Right ventricle myocardium superior (tissue), 1 donor: ENCODE measurements at regions not wholly inside any gene's neighbourhood (a gene's known extent, or its start where the extent isn't known, plus 50 kb on each side); places are given as distances from the start of the nearest gene placed in this dataset.
A peak's percentile ranks its signal among the peaks of the same experiment; 100 is the strongest.
"Not testable (repeated sequence)": the region's sequence is repeated elsewhere in the genome, so short reads cannot be mapped to it uniquely, and the experiment has no call there.

Experiments
- ATAC-seq: fragments of 200-7000 bp; cut with Tn5 transposase; one replicate; pipeline ENCODE4 v1.9.1; 2020; ENCODE audit warnings: mild to moderate bottlenecking; ENCODE audit not compliant: poor library complexity
- DNase-seq: peaks from one replicate; pipeline ENCODE4 v3.0.0-alpha.2; 2020
- intact Hi-C: fragments of 100-400 bp; cut with DNase I; formaldehyde crosslinking; loops from one replicate; pipeline ENCODE4 v1.11.2; 2022
- donor health status: DM: no; HTN: yes; CAD: no; lungs with severe emphysema.

DNA sequence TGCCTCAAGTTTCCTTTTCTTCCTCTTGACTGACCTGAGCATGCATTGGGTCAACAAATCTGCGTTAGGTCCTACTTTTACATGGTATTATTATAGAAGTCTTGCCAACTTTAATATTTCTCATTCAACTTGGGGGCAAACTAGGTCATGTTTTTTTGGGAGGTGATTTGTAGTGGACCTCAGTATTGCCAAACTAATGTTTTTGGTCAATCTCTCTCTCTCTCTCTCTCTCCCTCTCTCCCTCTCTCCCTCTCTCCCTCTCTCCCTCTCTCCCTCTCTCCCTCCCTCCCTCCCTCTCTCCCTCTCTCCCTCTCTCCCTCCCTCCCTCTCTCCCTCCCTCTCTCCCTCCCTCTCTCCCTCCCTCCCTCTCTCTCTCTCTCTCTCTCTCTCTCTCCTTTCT is 848.9 kb downstream of the MCTP2 start:
- DNase-seq, intact Hi-C loops, ATAC-seq: not testable (repeated sequence)

- no peak for ATAC-seq
- intact Hi-C loops: no loop called here
Measured at GRCh38 chr15:95085056-95085455, 853.7 kb downstream of the MCTP2 start.

DNA sequence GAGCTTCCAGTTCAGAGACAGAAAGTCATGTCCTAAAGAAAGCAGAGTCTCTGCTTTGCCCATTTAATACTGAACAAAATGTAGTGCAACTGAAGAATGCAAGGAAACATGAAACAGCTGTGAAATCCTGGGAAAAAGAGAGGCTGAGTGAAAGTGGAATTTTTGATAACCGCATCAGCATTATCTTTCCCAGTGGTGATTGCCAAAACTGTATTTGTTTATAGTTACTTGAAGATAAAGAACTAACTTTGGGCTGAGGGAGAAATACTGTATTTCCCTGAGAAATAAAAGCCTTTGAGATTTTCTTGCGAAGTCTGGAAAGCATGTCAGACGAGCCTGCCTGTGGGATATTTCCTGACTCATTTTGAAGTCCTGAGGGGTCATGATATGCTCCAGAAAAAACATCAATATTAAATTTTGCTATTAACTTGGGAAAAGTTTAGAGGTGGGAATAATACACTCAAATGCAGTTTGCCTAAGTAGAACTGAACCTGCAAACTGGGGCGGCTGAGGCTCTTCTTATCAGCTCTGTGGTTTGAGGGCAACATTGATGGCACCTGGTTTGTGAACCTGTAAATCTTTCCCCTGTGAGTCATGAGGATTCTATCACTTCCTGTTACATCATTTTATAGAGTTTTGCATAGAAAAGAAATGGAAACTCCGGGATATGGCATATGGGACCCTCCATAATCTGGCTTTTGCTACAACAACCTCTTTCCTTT is 855.3 kb downstream of the MCTP2 start:
- intact Hi-C loops: no loop called here
- no peak for DNase-seq
- ATAC-seq: peak; percentile 46

More at GRCh38 chr15:95085056-95085455, 853.7 kb downstream of the MCTP2 start:
- DNase-seq: no peak

GRCh38 chr15:95087253-95087609 is 855.9 kb downstream of the MCTP2 start:
- DNase-seq (no peak), ATAC-seq (no peak)
- intact Hi-C loops: no loop called here

- DNase-seq (no peak), ATAC-seq (no peak)
- intact Hi-C loops: no loop called here
Measured at GRCh38 chr15:95091444-95091843, 860.1 kb downstream of the MCTP2 start.

DNA sequence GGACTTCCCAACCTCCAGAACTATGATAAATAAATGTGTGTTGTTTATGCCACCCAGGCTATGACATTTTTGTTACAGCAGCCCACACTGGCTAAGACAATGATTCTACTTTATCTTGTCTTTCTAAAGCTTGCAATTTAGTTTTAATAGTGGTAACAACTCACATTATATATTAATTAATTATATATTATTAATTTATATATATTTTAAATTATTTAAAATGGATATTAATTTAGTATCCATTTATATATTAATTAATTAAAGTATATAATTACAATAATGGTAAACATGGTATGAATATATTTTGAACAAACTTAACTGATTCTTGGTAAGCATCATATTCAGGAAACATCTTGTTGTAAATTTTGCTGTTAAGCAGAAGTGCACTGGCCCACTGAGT is 863.9 kb downstream of the MCTP2 start:
- DNase-seq (no peak), ATAC-seq (no peak)
- intact Hi-C loops: no loop called here

DNA sequence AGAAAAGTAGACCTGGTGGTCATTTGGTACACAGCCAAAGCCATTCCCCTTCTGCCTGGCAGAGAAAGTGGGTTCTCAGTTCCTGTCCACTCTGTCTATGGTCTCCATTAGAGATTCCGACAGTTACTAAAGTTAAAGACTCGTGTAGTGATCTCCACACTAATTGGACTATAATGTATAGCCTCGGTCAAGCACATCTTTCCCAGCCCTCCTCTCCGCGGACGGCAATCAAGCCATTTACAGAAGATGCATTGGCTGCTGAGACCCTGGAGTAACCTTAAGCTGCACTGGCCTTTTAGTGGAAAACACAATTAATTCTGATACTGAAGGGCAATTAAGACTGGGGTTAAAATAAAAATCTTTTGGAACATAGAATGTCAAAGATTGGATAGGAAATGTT is 865.3 kb downstream of the MCTP2 start:
- DNase-seq (no peak), ATAC-seq (no peak)
- intact Hi-C loops: no loop called here

- no peak for DNase-seq
- no peak for ATAC-seq
- intact Hi-C loops: no loop called here
Measured at GRCh38 chr15:95097361-95097760, 866.0 kb downstream of the MCTP2 start.

- intact Hi-C loops: no loop called here
- ATAC-seq: no peak
Measured at GRCh38 chr15:95105229-95105628, 873.9 kb downstream of the MCTP2 start.

GRCh38 chr15:95106801-95107200 is 875.4 kb downstream of the MCTP2 start:
- intact Hi-C loops: no loop called here
- no peak for ATAC-seq
- no peak for DNase-seq

More at GRCh38 chr15:95105229-95105628, 873.9 kb downstream of the MCTP2 start:
- no peak for DNase-seq

DNA sequence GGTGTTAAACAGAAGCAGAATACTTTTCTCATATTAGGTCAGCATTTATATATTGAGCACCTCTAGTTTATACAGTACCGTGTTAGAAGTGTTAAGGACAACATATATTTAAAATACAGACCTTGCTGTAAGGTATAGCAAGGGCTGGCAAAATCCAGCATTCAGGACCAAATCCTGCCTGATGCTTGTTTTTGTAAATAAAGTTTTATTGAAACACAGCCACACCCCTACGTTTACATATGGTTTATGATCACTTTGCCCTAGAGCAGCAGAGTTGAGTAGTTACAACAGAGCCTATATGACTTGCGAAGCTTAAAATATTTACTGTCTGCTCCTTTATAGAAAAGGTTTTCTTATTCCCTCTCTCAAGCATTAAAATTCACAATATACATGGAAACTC is 877.3 kb downstream of the MCTP2 start:
- intact Hi-C loops: no loop called here
- ATAC-seq (no peak), DNase-seq (no peak)

GRCh38 chr15:95111969-95112368 is 880.6 kb downstream of the MCTP2 start:
- intact Hi-C loops: no loop called here
- DNase-seq (no peak), ATAC-seq (no peak)

DNA sequence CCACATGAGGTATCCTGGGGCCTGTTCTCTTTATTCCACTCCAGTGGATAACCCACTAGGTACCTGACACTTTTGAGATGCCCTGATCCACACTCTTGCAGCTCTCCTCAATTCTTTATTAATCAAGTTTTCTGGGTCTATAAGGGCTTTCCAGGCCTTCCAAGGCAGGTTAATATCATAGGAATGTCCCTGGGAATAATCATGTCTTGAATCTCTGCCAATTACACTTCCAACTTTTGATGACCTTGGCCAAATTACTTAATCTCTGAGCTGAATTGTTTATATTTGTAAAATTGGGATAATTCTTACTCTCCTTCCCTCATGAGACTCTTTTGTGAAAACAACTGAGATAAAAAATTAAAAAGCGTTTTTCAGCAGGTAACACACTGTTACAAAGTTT is 881.7 kb downstream of the MCTP2 start:
- ATAC-seq (no peak), DNase-seq (no peak)
- intact Hi-C loops: no loop called here

GRCh38 chr15:95119041-95119610 is 887.8 kb downstream of the MCTP2 start:
- no peak for ATAC-seq
- no peak for DNase-seq
- intact Hi-C loops: no loop called here

GRCh38 chr15:95120595-95120994 is 889.2 kb downstream of the MCTP2 start:
- DNase-seq (no peak), ATAC-seq (no peak)
- intact Hi-C loops: no loop called here

- no peak for DNase-seq
- intact Hi-C loops: no loop called here
- ATAC-seq: no peak
Measured at GRCh38 chr15:95121191-95121590, 889.8 kb downstream of the MCTP2 start.

DNA sequence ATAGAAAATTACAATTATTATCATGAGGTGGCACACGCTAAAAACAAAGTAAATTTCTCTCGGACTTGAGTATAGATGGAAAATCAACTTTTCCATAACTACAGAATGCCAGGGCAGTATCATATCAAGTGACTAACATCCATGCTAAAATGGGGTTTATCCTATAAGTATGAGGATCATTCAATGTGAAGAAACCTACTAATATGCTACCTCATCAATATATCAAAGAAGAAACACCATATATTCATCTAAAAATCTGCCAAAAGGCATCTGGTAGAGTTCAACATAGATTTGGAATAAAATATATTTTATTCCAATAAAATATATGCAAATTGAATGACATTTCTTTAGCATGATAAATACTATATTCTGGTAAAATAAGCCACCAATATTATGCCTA is 894.4 kb downstream of the MCTP2 start:
- no peak for ATAC-seq
- no peak for DNase-seq

DNA sequence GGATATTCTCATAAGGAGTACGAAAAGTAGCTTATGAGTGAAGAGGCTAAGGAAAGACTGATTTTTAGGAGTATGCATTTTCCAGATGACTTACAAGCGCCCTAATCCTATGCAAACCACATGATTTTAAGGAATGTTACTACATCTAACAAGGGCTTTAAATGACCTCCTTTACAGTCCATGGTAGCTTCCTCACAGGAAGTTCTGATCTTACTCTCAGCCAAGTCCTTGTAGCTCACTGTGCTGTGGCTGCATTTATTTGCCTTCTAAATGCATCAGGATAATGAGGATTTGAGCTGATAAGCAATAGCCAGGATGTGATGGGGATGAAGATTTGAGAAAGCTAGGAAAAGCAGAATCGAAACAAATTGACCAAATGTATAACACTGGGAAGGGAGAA is 896.0 kb downstream of the MCTP2 start:
- no peak for ATAC-seq
- intact Hi-C loops: no loop called here
- no peak for DNase-seq

More for the DNA sequence above, 894.4 kb downstream of the MCTP2 start:
- intact Hi-C loops: no loop called here

GRCh38 chr15:95129574-95129973 is 898.2 kb downstream of the MCTP2 start:
- intact Hi-C loops: no loop called here
- DNase-seq: peak; percentile 39
- no peak for ATAC-seq

GRCh38 chr15:95131131-95131556 is 899.8 kb downstream of the MCTP2 start:
- intact Hi-C loops: no loop called here
- no peak for ATAC-seq
- no peak for DNase-seq

DNA sequence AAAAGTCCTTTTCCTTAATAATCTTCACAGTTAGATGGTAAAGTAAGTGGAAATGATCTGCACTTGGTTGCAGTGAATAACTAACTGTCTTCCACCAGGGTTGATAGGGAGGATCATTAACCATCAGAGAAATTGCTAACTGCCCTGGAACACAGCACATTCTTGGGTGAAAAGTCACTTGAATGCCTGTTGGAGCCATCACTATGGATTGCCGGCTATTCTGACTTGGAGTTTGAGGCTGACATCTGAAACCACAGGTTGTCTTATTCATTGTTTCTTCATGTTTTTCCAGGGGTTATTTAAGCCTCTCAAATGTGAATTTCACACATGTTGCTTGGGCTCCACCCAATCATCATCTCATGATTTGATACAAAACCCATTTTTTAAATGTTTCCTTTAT is 901.4 kb downstream of the MCTP2 start:
- no peak for DNase-seq

More for the DNA sequence above, 901.4 kb downstream of the MCTP2 start:
- intact Hi-C loops: no loop called here
- ATAC-seq: no peak
